GM23338 (cell line): ENCODE measurements at regions not wholly inside any gene's neighbourhood (a gene's known extent, or its start where the extent isn't known, plus 50 kb on each side); places are given as distances from the start of the nearest gene placed in this dataset.

Experiments
- ATAC-seq: fragments of 200-7000 bp; cut with Tn5 transposase; 3 replicates; pipeline ENCODE4 v1.9.1; 2020
- DNase-seq: peaks from one replicate; pipeline ENCODE4 v3.0.0-alpha.2; 2015; ENCODE audit warnings: low spot score
- H2AFZ ChIP-seq: fragments of 200-600 bp; sonication (generic); 2 replicates; pipeline ENCODE4 v1.8.0; 2016; ENCODE audit warnings: antibody characterized with exemption, mild to moderate bottlenecking, moderate library complexity
- H3F3A ChIP-seq: fragments of 200-600 bp; sonication (generic); replicated peaks from 2 replicates; pipeline ENCODE4 v1.8.0; 2017; ENCODE audit warnings: antibody characterized with exemption, mixed run types, low read depth
- H3K27ac ChIP-seq: fragments of 200-600 bp; sonication (generic); 2 replicates; pipeline ENCODE4 v1.6.1; 2016; ENCODE audit warnings: low read depth
- H3K27me3 ChIP-seq: fragments of 200-600 bp; sonication (generic); 2 replicates; pipeline ENCODE4 v1.8.0; 2016; ENCODE audit warnings: mild to moderate bottlenecking, mixed run types, moderate library complexity; ENCODE audit not compliant: insufficient read depth
- H3K36me3 ChIP-seq: fragments of 200-600 bp; sonication (generic); 2 replicates; pipeline ENCODE4 v1.8.0; 2016; ENCODE audit warnings: mild to moderate bottlenecking; ENCODE audit not compliant: insufficient read depth
- H3K4me1 ChIP-seq: fragments of 200-600 bp; sonication (generic); 2 replicates; pipeline ENCODE4 v1.8.0; 2016; ENCODE audit warnings: mild to moderate bottlenecking, moderate library complexity; ENCODE audit not compliant: insufficient read depth
- H3K4me2 ChIP-seq: fragments of 200-600 bp; sonication (generic); 2 replicates; pipeline ENCODE4 v1.7.1; 2017; ENCODE audit warnings: mixed run types
- H3K4me3 ChIP-seq: fragments of 200-600 bp; sonication (generic); 2 replicates; pipeline ENCODE4 v1.6.1; 2016; ENCODE audit warnings: mixed run types
- H3K79me2 ChIP-seq: fragments of 200-600 bp; sonication (generic); replicated peaks from 2 replicates; pipeline ENCODE4 v1.8.0; 2017; ENCODE audit warnings: mild to moderate bottlenecking; ENCODE audit not compliant: insufficient read depth
- H3K9me2 ChIP-seq: fragments of 200-600 bp; sonication (generic); 2 replicates; pipeline ENCODE4 v1.8.0; 2017; ENCODE audit not compliant: insufficient read depth
- H4K20me1 ChIP-seq: fragments of 200-600 bp; sonication (generic); replicated peaks from 2 replicates; pipeline ENCODE4 v1.8.0; 2017; ENCODE audit warnings: mild to moderate bottlenecking; ENCODE audit not compliant: insufficient read depth
- H3K27ac Mint-ChIP-seq: 2 replicates; pipeline ENCODE4 v1.8.0; 2020; ENCODE audit warnings: inconsistent platforms, mild to moderate bottlenecking, moderate library complexity, mixed read lengths
- H3K27me3 Mint-ChIP-seq: 3 replicates; pipeline ENCODE4 v1.8.0; 2022; ENCODE audit warnings: low read depth, mild to moderate bottlenecking, moderate library complexity, mixed read lengths, inconsistent platforms; ENCODE audit not compliant: insufficient read depth, poor library complexity
- H3K36me3 Mint-ChIP-seq: 3 replicates; pipeline ENCODE4 v1.8.0; 2021; ENCODE audit warnings: low read depth, mild to moderate bottlenecking, inconsistent platforms, moderate library complexity, mixed read lengths
- H3K4me1 Mint-ChIP-seq: 3 replicates; pipeline ENCODE4 v1.8.0; 2020; ENCODE audit warnings: mild to moderate bottlenecking, inconsistent platforms, mixed read lengths
- H3K4me3 Mint-ChIP-seq: 3 replicates; pipeline ENCODE4 v1.8.0; 2021; ENCODE audit warnings: moderate library complexity, mild to moderate bottlenecking, inconsistent platforms, mixed read lengths
- H3K9me3 Mint-ChIP-seq: 3 replicates; pipeline ENCODE4 v1.8.0; 2020; ENCODE audit warnings: moderate library complexity, mild to moderate bottlenecking, inconsistent platforms, mixed read lengths
- EZH2 ChIP-seq: fragments of 200-600 bp; sonication (generic); IDR thresholded peaks from one replicate; pipeline ENCODE4 v1.8.0; 2017; ENCODE audit warnings: antibody characterized with exemption, mild to moderate bottlenecking, low read depth; ENCODE audit not compliant: unreplicated experiment
- EZH2phosphoT487 ChIP-seq: fragments of 200-600 bp; sonication (generic); IDR thresholded peaks from one replicate; pipeline ENCODE4 v1.8.1; 2018; ENCODE audit warnings: antibody characterized with exemption; ENCODE audit not compliant: unreplicated experiment
- STAT1 ChIP-seq: IDR thresholded peaks from one replicate; pipeline ENCODE4 v1.6.1; 2016; ENCODE audit warnings: antibody characterized with exemption; ENCODE audit not compliant: unreplicated experiment
- ZNF331 ChIP-seq: fragments of 250-450 bp; sonication (Bioruptor Pico); IDR thresholded peaks from 2 replicates; pipeline ENCODE4 v1.5.0; 2020; ENCODE audit warnings: low read depth, mild to moderate bottlenecking, moderate library complexity
- TF ChIP-seq, protein P1 (sequence below): IDR thresholded peaks from 2 replicates; pipeline ENCODE4 v1.6.1; 2016; ENCODE audit warnings: antibody characterized with exemption
- TF ChIP-seq, protein P2 (sequence below): fragments of 250-450 bp; sonication (Bioruptor Pico); IDR thresholded peaks from 2 replicates; pipeline ENCODE4 v1.5.0; 2020; ENCODE audit warnings: mild to moderate bottlenecking, moderate library complexity

DNA sequence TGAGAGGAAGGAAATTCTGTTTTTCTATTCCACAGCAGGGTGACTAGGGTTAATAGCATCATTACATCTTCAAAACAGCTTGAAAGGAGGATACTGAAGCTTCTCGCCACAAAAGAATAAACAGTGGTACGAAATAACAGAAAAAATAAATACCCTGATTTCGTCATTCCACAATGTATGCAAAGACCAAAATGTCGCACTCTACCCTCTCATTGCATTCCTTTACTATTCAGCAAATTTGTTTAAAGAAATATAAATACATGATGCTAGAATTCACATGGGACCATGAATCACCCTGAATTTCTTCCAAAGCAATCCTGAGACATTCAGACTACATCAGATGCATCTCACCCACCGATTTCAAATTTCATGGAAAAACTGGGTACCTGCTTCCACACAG is 112.3 kb upstream of the TOP3B start (continued):
- TF ChIP-seq, protein P1, sequence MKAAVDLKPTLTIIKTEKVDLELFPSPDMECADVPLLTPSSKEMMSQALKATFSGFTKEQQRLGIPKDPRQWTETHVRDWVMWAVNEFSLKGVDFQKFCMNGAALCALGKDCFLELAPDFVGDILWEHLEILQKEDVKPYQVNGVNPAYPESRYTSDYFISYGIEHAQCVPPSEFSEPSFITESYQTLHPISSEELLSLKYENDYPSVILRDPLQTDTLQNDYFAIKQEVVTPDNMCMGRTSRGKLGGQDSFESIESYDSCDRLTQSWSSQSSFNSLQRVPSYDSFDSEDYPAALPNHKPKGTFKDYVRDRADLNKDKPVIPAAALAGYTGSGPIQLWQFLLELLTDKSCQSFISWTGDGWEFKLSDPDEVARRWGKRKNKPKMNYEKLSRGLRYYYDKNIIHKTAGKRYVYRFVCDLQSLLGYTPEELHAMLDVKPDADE, result no peak
- TF ChIP-seq, protein P2, sequence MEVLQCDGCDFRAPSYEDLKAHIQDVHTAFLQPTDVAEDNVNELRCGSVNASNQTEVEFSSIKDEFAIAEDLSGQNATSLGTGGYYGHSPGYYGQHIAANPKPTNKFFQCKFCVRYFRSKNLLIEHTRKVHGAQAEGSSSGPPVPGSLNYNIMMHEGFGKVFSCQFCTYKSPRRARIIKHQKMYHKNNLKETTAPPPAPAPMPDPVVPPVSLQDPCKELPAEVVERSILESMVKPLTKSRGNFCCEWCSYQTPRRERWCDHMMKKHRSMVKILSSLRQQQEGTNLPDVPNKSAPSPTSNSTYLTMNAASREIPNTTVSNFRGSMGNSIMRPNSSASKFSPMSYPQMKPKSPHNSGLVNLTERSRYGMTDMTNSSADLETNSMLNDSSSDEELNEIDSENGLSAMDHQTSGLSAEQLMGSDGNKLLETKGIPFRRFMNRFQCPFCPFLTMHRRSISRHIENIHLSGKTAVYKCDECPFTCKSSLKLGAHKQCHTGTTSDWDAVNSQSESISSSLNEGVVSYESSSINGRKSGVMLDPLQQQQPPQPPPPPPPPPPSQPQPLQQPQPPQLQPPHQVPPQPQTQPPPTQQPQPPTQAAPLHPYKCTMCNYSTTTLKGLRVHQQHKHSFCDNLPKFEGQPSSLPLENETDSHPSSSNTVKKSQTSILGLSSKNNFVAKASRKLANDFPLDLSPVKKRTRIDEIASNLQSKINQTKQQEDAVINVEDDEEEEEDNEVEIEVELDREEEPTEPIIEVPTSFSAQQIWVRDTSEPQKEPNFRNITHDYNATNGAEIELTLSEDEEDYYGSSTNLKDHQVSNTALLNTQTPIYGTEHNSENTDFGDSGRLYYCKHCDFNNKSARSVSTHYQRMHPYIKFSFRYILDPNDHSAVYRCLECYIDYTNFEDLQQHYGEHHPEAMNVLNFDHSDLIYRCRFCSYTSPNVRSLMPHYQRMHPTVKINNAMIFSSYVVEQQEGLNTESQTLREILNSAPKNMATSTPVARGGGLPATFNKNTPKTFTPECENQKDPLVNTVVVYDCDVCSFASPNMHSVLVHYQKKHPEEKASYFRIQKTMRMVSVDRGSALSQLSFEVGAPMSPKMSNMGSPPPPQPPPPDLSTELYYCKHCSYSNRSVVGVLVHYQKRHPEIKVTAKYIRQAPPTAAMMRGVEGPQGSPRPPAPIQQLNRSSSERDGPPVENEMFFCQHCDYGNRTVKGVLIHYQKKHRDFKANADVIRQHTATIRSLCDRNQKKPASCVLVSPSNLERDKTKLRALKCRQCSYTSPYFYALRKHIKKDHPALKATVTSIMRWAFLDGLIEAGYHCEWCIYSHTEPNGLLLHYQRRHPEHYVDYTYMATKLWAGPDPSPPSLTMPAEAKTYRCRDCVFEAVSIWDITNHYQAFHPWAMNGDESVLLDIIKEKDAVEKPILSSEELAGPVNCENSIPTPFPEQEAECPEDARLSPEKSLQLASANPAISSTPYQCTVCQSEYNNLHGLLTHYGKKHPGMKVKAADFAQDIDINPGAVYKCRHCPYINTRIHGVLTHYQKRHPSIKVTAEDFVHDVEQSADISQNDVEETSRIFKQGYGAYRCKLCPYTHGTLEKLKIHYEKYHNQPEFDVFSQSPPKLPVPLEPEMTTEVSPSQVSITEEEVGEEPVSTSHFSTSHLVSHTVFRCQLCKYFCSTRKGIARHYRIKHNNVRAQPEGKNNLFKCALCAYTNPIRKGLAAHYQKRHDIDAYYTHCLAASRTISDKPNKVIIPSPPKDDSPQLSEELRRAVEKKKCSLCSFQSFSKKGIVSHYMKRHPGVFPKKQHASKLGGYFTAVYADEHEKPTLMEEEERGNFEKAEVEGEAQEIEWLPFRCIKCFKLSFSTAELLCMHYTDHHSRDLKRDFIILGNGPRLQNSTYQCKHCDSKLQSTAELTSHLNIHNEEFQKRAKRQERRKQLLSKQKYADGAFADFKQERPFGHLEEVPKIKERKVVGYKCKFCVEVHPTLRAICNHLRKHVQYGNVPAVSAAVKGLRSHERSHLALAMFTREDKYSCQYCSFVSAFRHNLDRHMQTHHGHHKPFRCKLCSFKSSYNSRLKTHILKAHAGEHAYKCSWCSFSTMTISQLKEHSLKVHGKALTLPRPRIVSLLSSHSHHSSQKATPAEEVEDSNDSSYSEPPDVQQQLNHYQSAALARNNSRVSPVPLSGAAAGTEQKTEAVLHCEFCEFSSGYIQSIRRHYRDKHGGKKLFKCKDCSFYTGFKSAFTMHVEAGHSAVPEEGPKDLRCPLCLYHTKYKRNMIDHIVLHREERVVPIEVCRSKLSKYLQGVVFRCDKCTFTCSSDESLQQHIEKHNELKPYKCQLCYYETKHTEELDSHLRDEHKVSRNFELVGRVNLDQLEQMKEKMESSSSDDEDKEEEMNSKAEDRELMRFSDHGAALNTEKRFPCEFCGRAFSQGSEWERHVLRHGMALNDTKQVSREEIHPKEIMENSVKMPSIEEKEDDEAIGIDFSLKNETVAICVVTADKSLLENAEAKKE (CRISPR knock-in tag), result no peak
- TF ChIP-seq EZH2phosphoT487 (no peak), ZNF331 (CRISPR knock-in tag) (no peak), STAT1 (no peak)

DNA sequence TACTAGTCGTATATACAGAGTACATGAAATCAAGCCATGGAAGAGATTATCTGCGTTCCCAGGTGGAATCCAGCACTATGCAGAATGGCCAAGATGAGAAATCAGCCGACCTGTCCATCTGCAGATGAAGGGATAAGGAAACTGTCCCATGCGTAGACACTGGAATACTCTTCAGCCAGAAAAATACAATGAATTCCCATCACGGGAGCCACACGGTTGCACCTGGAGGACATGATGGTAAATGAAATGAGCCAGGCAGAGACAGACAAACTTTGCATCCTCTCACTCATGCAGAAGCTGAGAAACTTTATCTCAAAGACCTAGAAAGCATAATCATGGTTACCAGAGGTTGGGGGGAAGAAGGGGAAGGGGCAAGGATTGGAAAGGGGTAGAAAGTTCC is 111.9 kb upstream of the TOP3B start:
- Mint-ChIP-seq H3K27ac (no peak overlapping the region), H3K9me3 (no peaks in the 10 kb centered on the region), H3K27me3 (peaks cover 96% of the 10 kb centered on the region), H3K4me1 (no peaks in the 10 kb centered on the region), H3K4me3 (no peak overlapping the region), H3K36me3 (no peaks in the 10 kb centered on the region)
- H3K27me3 ChIP-seq, result peaks cover 100% of the 10 kb centered on the region
- peaks cover 6% of the 10 kb centered on the region for H4K20me1 ChIP-seq
- H3K79me2 ChIP-seq, result no peaks in the 10 kb centered on the region
- no peaks in the 10 kb centered on the region for H3K4me1 ChIP-seq
- no peaks in the 10 kb centered on the region for H3F3A ChIP-seq
- H3K27ac ChIP-seq, result no peak overlapping the region
- H3K4me2 ChIP-seq, result no peak overlapping the region
- H3K4me3 ChIP-seq, result no peak overlapping the region
- no peaks in the 10 kb centered on the region for H3K9me2 ChIP-seq
- ATAC-seq (no peak), DNase-seq (no peak)
- no peaks in the 10 kb centered on the region for H3K36me3 ChIP-seq
- H2AFZ ChIP-seq, result no peak overlapping the region
- no peak for TF ChIP-seq EZH2phosphoT487
- TF ChIP-seq EZH2, result peak; percentile 48
